ENCODE measurements at regions not wholly inside any gene's neighbourhood (a gene's known extent, or its start where the extent isn't known, plus 50 kb on each side); places are given as distances from the start of the nearest gene placed in this dataset.

DNA sequence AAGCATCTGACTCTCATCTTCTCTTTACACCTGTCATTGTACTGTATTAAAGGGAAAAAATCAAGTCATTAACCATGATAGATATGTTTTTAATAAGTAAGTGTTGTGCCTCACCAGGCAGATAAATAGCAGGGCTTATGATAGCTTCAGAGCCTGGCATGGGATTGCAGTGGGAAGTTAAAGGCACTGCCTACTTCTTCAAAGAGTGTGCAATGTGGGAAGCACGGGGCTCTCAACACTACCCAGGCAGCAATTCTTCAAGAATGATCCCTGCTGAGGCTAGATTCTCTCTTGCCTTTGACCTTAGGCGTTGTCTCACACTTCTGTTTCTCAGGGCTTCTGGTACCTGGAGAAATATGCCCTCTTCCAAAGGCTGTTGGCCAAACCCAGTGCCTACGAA, 297.3 kb downstream of the MAF start:
- H3K27me3 ChIP-seq (replicated peaks; ENCODE audit: control insufficient read depth, insufficient read depth, low read length, poor library complexity, severe bottlenecking), result no peaks in the 10 kb centered on the region
- no peak overlapping the region for H3K4me3 ChIP-seq (ENCODE audit: insufficient read depth, low read depth, low read length, poor library complexity, severe bottlenecking)
- H3K4me1 ChIP-seq (ENCODE audit: control insufficient read depth, insufficient read depth, low read length, poor library complexity, severe bottlenecking), result no peaks in the 10 kb centered on the region
- H3K27ac ChIP-seq (ENCODE audit: insufficient read depth, low read length, poor library complexity, severe bottlenecking), result no peak overlapping the region
- no peaks in the 10 kb centered on the region for H3K9me3 ChIP-seq (ENCODE audit: control insufficient read depth, low read length)
- H3K36me3 ChIP-seq (ENCODE audit: control insufficient read depth, insufficient read depth, low read length), result no peaks in the 10 kb centered on the region
- no peak for DNase-seq

DNA sequence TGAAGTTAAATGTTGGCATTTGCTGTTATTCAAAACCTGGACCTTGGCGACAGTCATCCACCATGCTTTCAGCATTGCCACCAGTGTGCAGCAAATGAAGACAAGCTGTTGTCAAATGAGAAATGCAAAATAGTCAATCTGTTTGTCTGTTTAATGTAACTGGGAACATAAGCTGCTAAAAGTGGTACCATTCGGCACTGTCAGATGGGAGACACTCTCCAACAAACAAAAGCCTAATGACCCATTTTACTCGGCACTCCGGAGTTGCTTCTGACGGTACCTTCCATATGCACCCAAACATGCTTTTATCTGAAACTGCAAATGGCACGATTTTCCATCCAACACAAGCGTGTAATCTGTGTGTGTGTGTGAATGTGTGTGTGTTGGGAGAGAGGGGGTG, 297.8 kb downstream of the MAF start:
- H3K4me3 ChIP-seq (ENCODE audit: insufficient read depth, low read depth, low read length, poor library complexity, severe bottlenecking), result no peak overlapping the region
- H3K9me3 ChIP-seq (ENCODE audit: control insufficient read depth, low read length), result no peaks in the 10 kb centered on the region
- no peaks in the 10 kb centered on the region for H3K4me1 ChIP-seq (ENCODE audit: control insufficient read depth, insufficient read depth, low read length, poor library complexity, severe bottlenecking)
- H3K27ac ChIP-seq (ENCODE audit: insufficient read depth, low read length, poor library complexity, severe bottlenecking), result no peak overlapping the region
- DNase-seq, result no peak
- H3K27me3 ChIP-seq (replicated peaks; ENCODE audit: control insufficient read depth, insufficient read depth, low read length, poor library complexity, severe bottlenecking), result no peaks in the 10 kb centered on the region
- no peaks in the 10 kb centered on the region for H3K36me3 ChIP-seq (ENCODE audit: control insufficient read depth, insufficient read depth, low read length)

DNA sequence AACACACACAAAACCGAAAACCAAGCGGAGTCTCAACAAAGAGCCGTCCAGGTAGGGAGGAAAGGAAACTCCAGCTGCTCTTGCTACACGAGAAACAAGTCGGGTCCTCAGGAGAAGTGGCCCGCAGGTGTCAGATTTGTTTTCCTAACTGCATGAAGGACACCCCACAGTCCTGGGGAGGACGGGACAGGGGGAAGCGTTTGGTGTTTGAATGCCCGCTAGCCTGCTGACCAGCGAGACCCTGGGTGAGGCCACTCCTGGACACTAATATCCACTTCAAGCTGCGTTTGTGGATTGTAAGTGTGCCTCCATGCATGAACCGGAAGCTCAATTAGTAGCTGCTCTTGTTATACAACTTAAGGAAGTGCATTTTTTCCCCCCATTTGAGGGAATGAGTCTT, 299.5 kb downstream of the MAF start:
- DNase-seq, result no peak
- H3K4me3 ChIP-seq (ENCODE audit: insufficient read depth, low read depth, low read length, poor library complexity, severe bottlenecking), result no peak overlapping the region
- no peak overlapping the region for H3K27ac ChIP-seq (ENCODE audit: insufficient read depth, low read length, poor library complexity, severe bottlenecking)
- no peaks in the 10 kb centered on the region for H3K27me3 ChIP-seq (replicated peaks; ENCODE audit: control insufficient read depth, insufficient read depth, low read length, poor library complexity, severe bottlenecking)
- H3K36me3 ChIP-seq (ENCODE audit: control insufficient read depth, insufficient read depth, low read length), result no peaks in the 10 kb centered on the region
- no peaks in the 10 kb centered on the region for H3K4me1 ChIP-seq (ENCODE audit: control insufficient read depth, insufficient read depth, low read length, poor library complexity, severe bottlenecking)
- no peaks in the 10 kb centered on the region for H3K9me3 ChIP-seq (ENCODE audit: control insufficient read depth, low read length)

DNA sequence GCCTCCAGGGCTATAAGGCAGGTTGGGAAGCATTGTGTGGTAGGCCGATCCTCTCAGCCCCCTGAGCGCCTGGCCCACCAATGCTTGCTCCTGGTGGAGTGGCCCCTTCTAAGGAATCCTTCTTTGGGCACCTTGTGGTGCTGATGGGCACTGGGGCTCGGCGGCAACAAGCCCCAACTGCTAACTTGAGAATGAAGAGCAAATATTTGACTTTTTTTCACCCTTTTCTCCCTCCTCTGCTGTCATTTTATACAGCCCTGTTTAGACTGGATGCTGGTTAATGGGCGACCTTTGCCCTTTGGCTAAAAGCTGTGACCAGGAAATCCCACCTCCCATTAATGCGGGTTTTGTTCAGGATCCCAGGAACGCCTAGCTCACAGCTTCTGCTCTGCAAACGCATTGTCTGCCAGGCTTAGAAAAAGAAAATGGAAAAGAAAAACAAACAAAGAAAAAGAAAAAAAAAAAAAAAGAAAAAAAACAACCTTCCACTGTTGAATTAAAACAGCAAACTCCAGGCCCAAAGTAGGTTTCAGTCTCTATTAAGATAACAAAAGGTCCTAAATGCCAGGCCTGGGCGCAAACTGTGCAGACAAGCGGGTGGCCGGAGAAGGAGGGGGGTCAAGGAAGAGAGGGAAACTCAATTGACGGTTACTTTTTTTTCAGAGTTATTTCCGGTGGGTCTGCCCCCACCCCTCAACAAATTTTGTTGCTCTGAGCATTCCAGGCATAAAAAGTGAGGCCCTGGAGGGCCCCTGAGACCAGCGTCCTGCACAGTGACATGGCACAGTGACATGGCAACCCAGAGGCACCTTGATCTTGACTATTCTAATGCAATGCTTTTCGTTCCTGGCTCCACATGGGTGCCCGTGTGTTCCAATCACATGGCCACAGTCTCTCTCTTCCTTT, 301.4 kb downstream of the MAF start:
- H3K27me3 ChIP-seq (replicated peaks; ENCODE audit: control insufficient read depth, insufficient read depth, low read length, poor library complexity, severe bottlenecking), result no peaks in the 10 kb centered on the region
- H3K36me3 ChIP-seq (ENCODE audit: control insufficient read depth, insufficient read depth, low read length), result no peaks in the 10 kb centered on the region
- H3K4me3 ChIP-seq (ENCODE audit: insufficient read depth, low read depth, low read length, poor library complexity, severe bottlenecking), result no peak overlapping the region
- no peaks in the 10 kb centered on the region for H3K9me3 ChIP-seq (ENCODE audit: control insufficient read depth, low read length)
- H3K27ac ChIP-seq (ENCODE audit: insufficient read depth, low read length, poor library complexity, severe bottlenecking), result no peak overlapping the region
- H3K4me1 ChIP-seq (ENCODE audit: control insufficient read depth, insufficient read depth, low read length, poor library complexity, severe bottlenecking), result no peaks in the 10 kb centered on the region
- no peak for DNase-seq

DNA sequence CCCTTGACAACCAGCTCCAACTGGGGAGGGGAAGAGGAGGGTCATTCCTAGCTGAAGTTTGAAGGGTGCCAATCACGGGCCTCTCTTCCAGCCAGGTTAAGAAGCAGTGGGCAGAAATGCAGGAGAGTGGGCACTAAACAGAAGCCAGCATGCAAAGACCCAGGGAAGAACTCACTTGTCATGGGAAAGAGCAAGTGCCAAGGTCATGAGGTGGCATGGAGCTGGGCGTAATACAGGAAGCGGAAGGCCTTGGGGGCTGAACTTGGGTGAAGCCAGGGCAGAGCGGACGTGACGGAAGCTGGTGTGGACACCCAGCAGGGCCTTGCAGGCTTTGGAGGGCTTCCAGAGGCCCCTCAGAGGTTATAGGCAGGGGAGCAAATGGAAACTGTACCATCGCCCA, 302.1 kb downstream of the MAF start:
- Histone ChIP-seq H3K27ac (ENCODE audit: insufficient read depth, low read length, poor library complexity, severe bottlenecking) (no peak overlapping the region), H3K4me1 (ENCODE audit: control insufficient read depth, insufficient read depth, low read length, poor library complexity, severe bottlenecking) (no peaks in the 10 kb centered on the region), H3K9me3 (ENCODE audit: control insufficient read depth, low read length) (no peaks in the 10 kb centered on the region), H3K27me3 (replicated peaks; ENCODE audit: control insufficient read depth, insufficient read depth, low read length, poor library complexity, severe bottlenecking) (no peaks in the 10 kb centered on the region), H3K4me3 (ENCODE audit: insufficient read depth, low read depth, low read length, poor library complexity, severe bottlenecking) (no peak overlapping the region), H3K36me3 (ENCODE audit: control insufficient read depth, insufficient read depth, low read length) (no peaks in the 10 kb centered on the region)
- no peak for DNase-seq

DNA sequence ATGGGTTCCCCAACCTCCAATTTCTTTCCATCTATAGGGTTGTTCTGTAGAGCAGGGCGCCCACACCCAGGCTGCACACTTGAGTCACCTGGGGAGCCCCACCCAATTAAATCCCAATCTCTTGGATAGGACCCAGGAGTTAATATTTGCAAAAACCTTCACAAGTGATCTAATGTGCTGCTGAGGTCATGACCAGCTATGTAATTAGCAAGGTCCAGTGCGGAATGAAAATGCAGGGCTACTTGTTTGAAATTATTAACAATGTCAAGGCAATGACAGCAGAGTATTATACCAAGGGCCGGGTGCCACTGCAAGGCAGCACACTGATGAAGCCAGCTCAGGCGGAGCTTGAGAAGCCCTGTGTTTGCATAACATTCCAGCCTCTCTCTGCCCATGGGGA, 302.7 kb downstream of the MAF start:
- Histone ChIP-seq H3K27ac (ENCODE audit: insufficient read depth, low read length, poor library complexity, severe bottlenecking) (no peak overlapping the region), H3K27me3 (replicated peaks; ENCODE audit: control insufficient read depth, insufficient read depth, low read length, poor library complexity, severe bottlenecking) (no peaks in the 10 kb centered on the region), H3K9me3 (ENCODE audit: control insufficient read depth, low read length) (no peaks in the 10 kb centered on the region), H3K36me3 (ENCODE audit: control insufficient read depth, insufficient read depth, low read length) (no peaks in the 10 kb centered on the region), H3K4me1 (ENCODE audit: control insufficient read depth, insufficient read depth, low read length, poor library complexity, severe bottlenecking) (no peaks in the 10 kb centered on the region), H3K4me3 (ENCODE audit: insufficient read depth, low read depth, low read length, poor library complexity, severe bottlenecking) (no peak overlapping the region)
- no peak for DNase-seq

DNA sequence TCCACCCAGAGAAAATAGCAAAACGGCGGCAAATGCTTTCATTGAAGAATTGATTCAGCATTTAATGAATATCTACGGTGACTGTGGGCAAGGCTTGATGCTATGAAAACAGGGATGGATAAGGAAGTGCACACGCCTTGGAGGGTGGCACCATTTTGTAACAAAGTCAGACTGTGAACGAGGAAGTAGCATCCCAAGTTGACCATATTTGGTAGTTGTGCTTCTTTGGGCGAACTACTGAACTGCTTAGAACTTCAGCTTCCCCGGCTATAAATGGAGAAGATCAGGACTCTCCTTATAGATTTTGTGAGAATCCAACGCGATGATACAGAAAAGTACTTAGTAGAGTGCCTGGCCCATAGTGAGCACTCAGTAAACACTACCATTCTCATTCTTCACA, 303.2 kb downstream of the MAF start:
- Histone ChIP-seq H3K4me1 (ENCODE audit: control insufficient read depth, insufficient read depth, low read length, poor library complexity, severe bottlenecking) (no peaks in the 10 kb centered on the region), H3K27me3 (replicated peaks; ENCODE audit: control insufficient read depth, insufficient read depth, low read length, poor library complexity, severe bottlenecking) (no peaks in the 10 kb centered on the region)

DNA sequence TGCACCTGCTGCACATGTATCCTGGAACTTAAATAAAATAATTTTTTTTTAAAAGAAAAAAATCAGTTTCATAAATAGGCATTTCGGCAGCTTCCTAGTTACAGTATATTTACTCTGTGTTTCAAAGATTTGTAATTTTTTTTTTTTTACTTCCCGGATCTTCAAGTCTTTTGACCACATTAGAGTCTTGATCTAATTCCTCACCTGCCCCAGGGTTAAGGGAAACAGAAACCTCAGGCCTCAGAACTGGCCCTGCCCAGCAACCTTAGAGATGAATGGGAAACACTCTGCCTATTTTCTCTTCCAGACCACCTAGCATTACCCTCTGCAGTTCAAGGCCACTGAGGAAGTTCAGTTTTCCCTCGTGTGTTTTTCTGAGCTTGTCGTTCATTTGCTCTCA, 304.0 kb downstream of the MAF start:
- Histone ChIP-seq H3K27ac (ENCODE audit: insufficient read depth, low read length, poor library complexity, severe bottlenecking) (no peak overlapping the region), H3K4me3 (ENCODE audit: insufficient read depth, low read depth, low read length, poor library complexity, severe bottlenecking) (no peak overlapping the region), H3K27me3 (replicated peaks; ENCODE audit: control insufficient read depth, insufficient read depth, low read length, poor library complexity, severe bottlenecking) (no peaks in the 10 kb centered on the region), H3K9me3 (ENCODE audit: control insufficient read depth, low read length) (no peaks in the 10 kb centered on the region), H3K4me1 (ENCODE audit: control insufficient read depth, insufficient read depth, low read length, poor library complexity, severe bottlenecking) (no peaks in the 10 kb centered on the region), H3K36me3 (ENCODE audit: control insufficient read depth, insufficient read depth, low read length) (no peaks in the 10 kb centered on the region)
- DNase-seq, result no peak

More for the DNA sequence above, 303.2 kb downstream of the MAF start:
- Histone ChIP-seq H3K4me3 (ENCODE audit: insufficient read depth, low read depth, low read length, poor library complexity, severe bottlenecking) (no peak overlapping the region), H3K27ac (ENCODE audit: insufficient read depth, low read length, poor library complexity, severe bottlenecking) (no peak overlapping the region), H3K36me3 (ENCODE audit: control insufficient read depth, insufficient read depth, low read length) (no peaks in the 10 kb centered on the region), H3K9me3 (ENCODE audit: control insufficient read depth, low read length) (no peaks in the 10 kb centered on the region)
- DNase-seq, result no peak

DNA sequence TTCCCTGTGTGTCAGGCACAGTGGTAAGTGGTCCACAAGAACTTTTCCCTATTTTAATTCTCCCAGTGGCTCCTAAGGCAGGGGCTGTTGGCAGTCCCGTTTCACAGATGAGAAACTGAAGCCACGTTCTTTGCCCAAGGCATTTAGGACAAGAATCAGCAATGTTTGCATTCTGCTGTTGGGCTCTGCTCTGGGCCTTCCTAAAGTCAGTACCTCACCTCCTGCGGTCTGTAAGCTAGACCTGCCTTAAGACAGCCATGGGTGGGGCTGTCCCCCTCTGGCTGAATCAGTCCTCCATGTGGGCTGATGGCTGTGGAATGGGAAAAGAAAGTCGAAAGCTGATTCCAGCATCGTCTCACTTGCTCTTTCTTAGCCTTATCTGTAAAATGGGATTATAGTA, 304.8 kb downstream of the MAF start:
- Histone ChIP-seq H3K4me3 (ENCODE audit: insufficient read depth, low read depth, low read length, poor library complexity, severe bottlenecking) (no peak overlapping the region), H3K27me3 (replicated peaks; ENCODE audit: control insufficient read depth, insufficient read depth, low read length, poor library complexity, severe bottlenecking) (no peaks in the 10 kb centered on the region), H3K9me3 (ENCODE audit: control insufficient read depth, low read length) (no peaks in the 10 kb centered on the region), H3K36me3 (ENCODE audit: control insufficient read depth, insufficient read depth, low read length) (no peaks in the 10 kb centered on the region), H3K4me1 (ENCODE audit: control insufficient read depth, insufficient read depth, low read length, poor library complexity, severe bottlenecking) (no peaks in the 10 kb centered on the region), H3K27ac (ENCODE audit: insufficient read depth, low read length, poor library complexity, severe bottlenecking) (no peak overlapping the region)
- DNase-seq, result no peak

DNA sequence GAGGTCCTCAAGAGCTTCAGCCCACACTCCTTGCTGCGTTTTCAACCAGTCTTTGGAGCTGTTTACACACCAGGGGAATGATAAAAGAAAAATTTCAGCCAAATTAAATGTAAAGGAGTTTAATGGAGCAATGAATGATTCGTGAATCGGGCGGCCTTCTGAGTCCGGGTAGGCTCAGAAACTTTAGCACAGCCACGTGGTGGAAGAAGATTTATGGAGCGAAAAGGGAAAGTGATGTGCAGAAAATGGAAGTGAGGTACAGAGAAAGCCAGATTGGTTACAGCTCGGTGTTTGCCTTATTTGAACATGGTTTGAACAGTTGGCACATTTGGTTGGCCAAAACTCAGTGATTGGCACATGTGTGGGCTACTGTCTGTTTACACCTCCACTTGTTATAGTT, 305.4 kb downstream of the MAF start:
- no peaks in the 10 kb centered on the region for H3K4me1 ChIP-seq (ENCODE audit: control insufficient read depth, insufficient read depth, low read length, poor library complexity, severe bottlenecking)
- H3K4me3 ChIP-seq (ENCODE audit: insufficient read depth, low read depth, low read length, poor library complexity, severe bottlenecking), result no peak overlapping the region
- no peaks in the 10 kb centered on the region for H3K27me3 ChIP-seq (replicated peaks; ENCODE audit: control insufficient read depth, insufficient read depth, low read length, poor library complexity, severe bottlenecking)
- DNase-seq, result no peak
- no peaks in the 10 kb centered on the region for H3K9me3 ChIP-seq (ENCODE audit: control insufficient read depth, low read length)
- H3K36me3 ChIP-seq (ENCODE audit: control insufficient read depth, insufficient read depth, low read length), result no peaks in the 10 kb centered on the region
- H3K27ac ChIP-seq (ENCODE audit: insufficient read depth, low read length, poor library complexity, severe bottlenecking), result no peak overlapping the region
